Right lung (tissue), 2 donors: ENCODE measurements at regions not wholly inside any gene's neighbourhood (a gene's known extent, or its start where the extent isn't known, plus 50 kb on each side); places are given as distances from the start of the nearest gene placed in this dataset.

ENCODE experiments used
- DNase-seq, 2 donors: peaks; one replicate each; pipeline ENCODE4 v3.0.0-alpha.2; 2013

- DNase-seq = peak; percentile 60 to 63
These were observed 593.4 kb downstream of the PLPP3 start for GRCh38 chr1:55986003-55986402.

GRCh38 chr1:55981010-55981650, 598.2 kb downstream of the PLPP3 start:
- DNase-seq = no peak

GRCh38 chr1:55980582-55980981, 598.8 kb downstream of the PLPP3 start:
- DNase-seq = peak; percentile 72 to 74

GRCh38 chr1:55974714-55975441, 604.5 kb downstream of the PLPP3 start:
- no peak for DNase-seq

GRCh38 chr1:55970526-55971110, 608.7 kb downstream of the PLPP3 start:
- DNase-seq = no peak

GRCh38 chr1:55969322-55969721, 610.0 kb downstream of the PLPP3 start:
- no peak for DNase-seq

GRCh38 chr1:55968661-55969060, 610.7 kb downstream of the PLPP3 start:
- DNase-seq = no peak

GRCh38 chr1:55965981-55966461, 613.3 kb downstream of the PLPP3 start:
- DNase-seq = no peak

- no peak for DNase-seq
These were observed 616.9 kb downstream of the PLPP3 start for GRCh38 chr1:55962472-55962871.

- peak; percentile 68 to 80 for DNase-seq
These were observed 620.2 kb downstream of the PLPP3 start for GRCh38 chr1:55959136-55959548.

- DNase-seq = no peak
These were observed 620.9 kb downstream of the PLPP3 start for GRCh38 chr1:55958498-55958897.

GRCh38 chr1:55957276-55957675, 622.1 kb downstream of the PLPP3 start:
- peak; percentile 74 to 77 for DNase-seq

- DNase-seq = no peak
These were observed 624.2 kb downstream of the PLPP3 start for GRCh38 chr1:55955016-55955621.

GRCh38 chr1:55951291-55951690, 628.1 kb downstream of the PLPP3 start:
- DNase-seq = no peak

GRCh38 chr1:55947446-55947845, 631.9 kb downstream of the PLPP3 start:
- no peak for DNase-seq

GRCh38 chr1:55943721-55944435, 635.5 kb downstream of the PLPP3 start:
- no peak for DNase-seq

GRCh38 chr1:55943012-55943411, 636.4 kb downstream of the PLPP3 start:
- DNase-seq = no peak

- no peak for DNase-seq
These were observed 639.5 kb downstream of the PLPP3 start for GRCh38 chr1:55939866-55940265.

- DNase-seq = no peak
These were observed 640.5 kb downstream of the PLPP3 start for GRCh38 chr1:55938861-55939260.

GRCh38 chr1:55938376-55938850, 641.0 kb downstream of the PLPP3 start:
- DNase-seq = no peak

GRCh38 chr1:55937840-55938375, 641.5 kb downstream of the PLPP3 start:
- DNase-seq = no peak
